PC-3 (cell line): ENCODE measurements at regions not wholly inside any gene's neighbourhood (a gene's known extent, or its start where the extent isn't known, plus 50 kb on each side); places are given as distances from the start of the nearest gene placed in this dataset.

Source experiments
- ATAC-seq: fragments of 200-7000 bp; cut with Tn5 transposase; 2 replicates; pipeline ENCODE4 v1.9.1; 2020; ENCODE audit warnings: mild to moderate bottlenecking, moderate library complexity
- BruUV-seq: library from RNA; stranded (reverse); fragments of 400-500 nt; replicated peaks from 2 replicates; lab custom pipeline; 2021; lab: Mats Ljungman, UMichigan
- CTCF ChIA-PET: fragments of 300-600 bp; sonication (Branson Sonifier 250); formaldehyde crosslinking; loops from one replicate; lab custom pipeline; 2022; ENCODE audit warnings: antibody characterized with exemption; lab: Charles Lee
- POLR2A ChIA-PET: fragments of 300-600 bp; sonication (Branson Sonifier 250); formaldehyde crosslinking; loops from one replicate; lab custom pipeline; 2022; ENCODE audit warnings: antibody characterized with exemption; ENCODE audit not compliant: unreplicated experiment; lab: Charles Lee
- DNase-seq: peaks from one replicate; pipeline ENCODE4 v3.0.0-alpha.2; 2015
- H2AFZ ChIP-seq: fragments of 300-600 bp; sonication (generic); 2 replicates; pipeline ENCODE4 v1.6.0; 2016; ENCODE audit warnings: antibody characterized with exemption, low read length
- H3F3A ChIP-seq: fragments of 300-600 bp; sonication (generic); one replicate; pipeline ENCODE4 v1.6.0; 2017; ENCODE audit warnings: antibody characterized with exemption, low read length, control low read depth, mild to moderate bottlenecking; ENCODE audit not compliant: unreplicated experiment
- H3K27ac ChIP-seq: fragments of 300-600 bp; sonication (generic); 2 replicates; pipeline ENCODE4 v1.5.1; 2016; ENCODE audit warnings: mild to moderate bottlenecking, low read length
- H3K27me3 ChIP-seq: fragments of 300-600 bp; sonication (generic); 2 replicates; pipeline ENCODE4 v1.6.1; 2016; ENCODE audit warnings: low read length, mixed read lengths
- H3K36me3 ChIP-seq: fragments of 300-600 bp; sonication (generic); 2 replicates; pipeline ENCODE4 v1.6.1; 2016; ENCODE audit warnings: low read depth, mixed run types, low read length, mixed read lengths
- H3K4me1 ChIP-seq: fragments of 300-600 bp; sonication (generic); 2 replicates; pipeline ENCODE4 v1.5.1; 2016; ENCODE audit warnings: low read length; ENCODE audit not compliant: insufficient read depth
- H3K4me2 ChIP-seq: fragments of 300-600 bp; sonication (generic); 2 replicates; pipeline ENCODE4 v1.6.0; 2016; ENCODE audit warnings: low read length
- H3K4me3 ChIP-seq: fragments of 300-600 bp; sonication (generic); 2 replicates; pipeline ENCODE4 v1.5.1; 2016; ENCODE audit warnings: mild to moderate bottlenecking, low read length, mixed read lengths
- H3K79me2 ChIP-seq: fragments of 300-600 bp; sonication (generic); 2 replicates; pipeline ENCODE4 v1.6.1; 2017; ENCODE audit warnings: low read length, mixed read lengths
- H3K9ac ChIP-seq: fragments of 300-600 bp; sonication (generic); 2 replicates; pipeline ENCODE4 v1.6.0; 2016; ENCODE audit warnings: mild to moderate bottlenecking, low read length
- H3K9me2 ChIP-seq: fragments of 300-600 bp; sonication (generic); replicated peaks from 2 replicates; pipeline ENCODE4 v1.6.1; 2016; ENCODE audit warnings: mixed run types, low read length, mixed read lengths
- H3K9me3 ChIP-seq: fragments of 300-600 bp; sonication (generic); 2 replicates; pipeline ENCODE4 v1.6.1; 2016; ENCODE audit warnings: low read length, mixed read lengths
- H4K20me1 ChIP-seq: fragments of 300-600 bp; sonication (generic); 2 replicates; pipeline ENCODE4 v1.6.1; 2016; ENCODE audit warnings: low read length, mixed read lengths
- EZH2 ChIP-seq: fragments of 300-600 bp; sonication (generic); IDR thresholded peaks from one replicate; pipeline ENCODE4 v1.6.1; 2017; ENCODE audit warnings: antibody characterized with exemption, mild to moderate bottlenecking, low read length; ENCODE audit not compliant: unreplicated experiment
- EZH2phosphoT487 ChIP-seq: fragments of 300-600 bp; sonication (generic); IDR thresholded peaks from 2 replicates; pipeline ENCODE4 v1.6.1; 2018; ENCODE audit warnings: mild to moderate bottlenecking, antibody characterized with exemption, low read length, borderline replicate concordance
- intact Hi-C: fragments of 100-400 bp; cut with micrococcal nuclease; formaldehyde crosslinking; loops from 2 replicates; pipeline ENCODE4 v1.9.0; 2023
- TF ChIP-seq, protein P1 (sequence below): fragments of 300-600 bp; sonication (generic); conservative IDR thresholded peaks from 2 replicates; pipeline ENCODE4 v1.5.1; 2017; ENCODE audit warnings: antibody characterized with exemption, low read depth, mild to moderate bottlenecking, low read length

DNA sequence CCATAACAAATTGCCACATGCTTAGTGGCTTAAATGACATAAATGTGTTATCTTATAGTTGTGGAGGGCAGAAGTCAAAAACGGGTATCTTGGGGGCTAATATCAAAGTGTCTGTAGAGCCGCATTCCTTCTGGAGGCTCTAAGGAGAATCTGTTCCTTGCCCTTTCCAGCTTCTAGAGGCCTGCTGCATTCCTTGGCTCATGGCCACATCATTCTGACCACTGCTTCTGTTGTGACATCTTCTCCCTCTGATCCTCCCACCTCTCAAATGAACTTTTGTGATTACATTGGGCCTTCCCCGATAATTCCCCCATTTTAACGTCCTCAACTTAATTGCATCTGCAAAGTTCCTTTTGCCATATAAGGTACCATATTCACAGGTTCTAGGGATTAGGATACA lies 76.1 kb downstream of the CYP26A1 start:
- ChIA-PET CTCF (no interaction called here), POLR2A (no interaction called here)
- no peak for ATAC-seq
- intact Hi-C loops, result no loop called here
- no peaks in the 10 kb centered on the region for H3K9me3 ChIP-seq
- H3K4me3 ChIP-seq, result no peak overlapping the region
- TF ChIP-seq EZH2, result no peak
- no peak for TF ChIP-seq EZH2phosphoT487
- TF ChIP-seq, protein P1, sequence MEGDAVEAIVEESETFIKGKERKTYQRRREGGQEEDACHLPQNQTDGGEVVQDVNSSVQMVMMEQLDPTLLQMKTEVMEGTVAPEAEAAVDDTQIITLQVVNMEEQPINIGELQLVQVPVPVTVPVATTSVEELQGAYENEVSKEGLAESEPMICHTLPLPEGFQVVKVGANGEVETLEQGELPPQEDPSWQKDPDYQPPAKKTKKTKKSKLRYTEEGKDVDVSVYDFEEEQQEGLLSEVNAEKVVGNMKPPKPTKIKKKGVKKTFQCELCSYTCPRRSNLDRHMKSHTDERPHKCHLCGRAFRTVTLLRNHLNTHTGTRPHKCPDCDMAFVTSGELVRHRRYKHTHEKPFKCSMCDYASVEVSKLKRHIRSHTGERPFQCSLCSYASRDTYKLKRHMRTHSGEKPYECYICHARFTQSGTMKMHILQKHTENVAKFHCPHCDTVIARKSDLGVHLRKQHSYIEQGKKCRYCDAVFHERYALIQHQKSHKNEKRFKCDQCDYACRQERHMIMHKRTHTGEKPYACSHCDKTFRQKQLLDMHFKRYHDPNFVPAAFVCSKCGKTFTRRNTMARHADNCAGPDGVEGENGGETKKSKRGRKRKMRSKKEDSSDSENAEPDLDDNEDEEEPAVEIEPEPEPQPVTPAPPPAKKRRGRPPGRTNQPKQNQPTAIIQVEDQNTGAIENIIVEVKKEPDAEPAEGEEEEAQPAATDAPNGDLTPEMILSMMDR, result no peak
- BruUV-seq, result no TSS peak
- no peaks in the 10 kb centered on the region for H3K36me3 ChIP-seq
- peak overlapping the region; percentile 27; the same call in 1 of the 2 replicates for H3K4me2 ChIP-seq
- no peak overlapping the region for H3K27ac ChIP-seq
- no peak for DNase-seq
- H3K4me1 ChIP-seq, result peaks cover 28% of the 10 kb centered on the region
- H3K79me2 ChIP-seq, result no peaks in the 10 kb centered on the region
- H3K9ac ChIP-seq, result no peak overlapping the region
- H3F3A ChIP-seq, result no peaks in the 10 kb centered on the region
- no peak overlapping the region for H2AFZ ChIP-seq
- no peaks in the 10 kb centered on the region for H4K20me1 ChIP-seq
- H3K27me3 ChIP-seq, result no peaks in the 10 kb centered on the region
- no peaks in the 10 kb centered on the region for H3K9me2 ChIP-seq

DNA sequence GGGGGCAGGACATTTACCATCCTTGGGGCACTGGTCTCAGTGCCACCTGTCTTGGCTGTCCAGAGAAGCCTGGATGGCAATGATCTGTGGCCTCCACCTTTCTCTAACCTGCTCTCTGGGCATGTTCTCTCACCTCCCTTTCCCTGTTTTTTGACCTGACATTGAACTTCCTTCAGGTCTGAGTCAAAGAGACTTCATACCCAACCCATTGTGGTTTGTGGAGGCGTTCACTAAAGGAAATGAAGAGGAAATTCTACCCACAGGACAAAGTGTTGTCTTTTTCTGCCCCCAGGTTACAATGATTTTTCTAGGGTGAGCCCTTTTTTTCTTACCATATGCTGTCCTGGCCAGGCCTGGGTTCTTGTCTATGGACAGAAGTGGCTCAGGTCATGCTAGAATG lies 76.6 kb downstream of the CYP26A1 start:
- H3K27ac ChIP-seq, result no peak overlapping the region
- CTCF ChIA-PET, result no interaction called here
- H3K4me2 ChIP-seq, result peak overlapping the region; percentile 27
- no peaks in the 10 kb centered on the region for H3F3A ChIP-seq
- no TSS peak for BruUV-seq
- POLR2A ChIA-PET, result no interaction called here
- DNase-seq (peak; percentile 72), ATAC-seq (peak; percentile 42; the same call in 1 of the 2 replicates)
- TF ChIP-seq, protein P1, result no peak
- TF ChIP-seq EZH2phosphoT487 (no peak), EZH2 (no peak)
- H3K79me2 ChIP-seq, result no peaks in the 10 kb centered on the region
- H3K4me1 ChIP-seq, result peaks cover 28% of the 10 kb centered on the region
- no peak overlapping the region for H3K4me3 ChIP-seq
- no peaks in the 10 kb centered on the region for H3K36me3 ChIP-seq
- no peak overlapping the region for H2AFZ ChIP-seq
- no peaks in the 10 kb centered on the region for H3K9me3 ChIP-seq
- no peaks in the 10 kb centered on the region for H3K27me3 ChIP-seq
- H4K20me1 ChIP-seq, result no peaks in the 10 kb centered on the region
- H3K9me2 ChIP-seq, result no peaks in the 10 kb centered on the region
- intact Hi-C loops, result no loop called here
- no peak overlapping the region for H3K9ac ChIP-seq

DNA sequence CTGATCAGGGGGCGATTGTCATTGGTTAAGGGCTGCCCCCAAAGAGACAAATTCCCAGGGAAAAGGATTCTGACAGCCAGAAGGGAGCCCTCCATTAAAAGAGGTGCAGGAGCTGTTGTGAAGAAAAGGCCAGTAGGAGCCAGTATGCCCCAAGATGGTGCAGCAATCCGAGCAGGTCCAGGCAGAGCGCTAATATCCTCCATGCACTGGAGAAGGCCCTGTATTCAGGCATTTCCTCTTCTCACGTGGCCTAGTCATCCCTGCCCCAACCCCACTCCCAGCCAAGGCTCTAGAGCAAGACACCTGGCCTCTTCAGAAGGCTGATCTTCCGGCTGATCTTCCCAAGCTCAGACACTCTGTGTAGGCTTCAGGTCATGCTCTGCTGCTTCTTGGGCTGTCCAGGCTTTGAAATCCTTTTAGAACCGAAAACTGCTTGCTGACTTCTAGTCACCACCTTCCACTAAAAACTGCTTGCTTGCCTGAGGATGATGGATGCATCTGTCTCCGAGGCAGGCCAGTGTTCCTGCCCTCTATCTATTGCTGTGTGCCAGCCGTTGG lies 77.4 kb downstream of the CYP26A1 start:
- DNase-seq, result no peak
- no peak overlapping the region for H3K4me3 ChIP-seq
- H3K9ac ChIP-seq, result no peak overlapping the region
- no peaks in the 10 kb centered on the region for H3K36me3 ChIP-seq
- H3K27me3 ChIP-seq, result no peaks in the 10 kb centered on the region
- no peak overlapping the region for H3K27ac ChIP-seq
- no peaks in the 10 kb centered on the region for H3K79me2 ChIP-seq
- ChIA-PET CTCF (no interaction called here), POLR2A (no interaction called here)
- no peak overlapping the region for H2AFZ ChIP-seq
- no peak for ATAC-seq
- no peak overlapping the region for H3K4me2 ChIP-seq
- H3K9me3 ChIP-seq, result no peaks in the 10 kb centered on the region
- intact Hi-C loops, result no loop called here
- no peaks in the 10 kb centered on the region for H3F3A ChIP-seq
- H3K9me2 ChIP-seq, result no peaks in the 10 kb centered on the region
- BruUV-seq, result no TSS peak
- peaks cover 28% of the 10 kb centered on the region for H3K4me1 ChIP-seq
- no peaks in the 10 kb centered on the region for H4K20me1 ChIP-seq
- TF ChIP-seq, protein P1, result no peak
- no peak for TF ChIP-seq EZH2phosphoT487
- no peak for TF ChIP-seq EZH2
